Activated T-cell treated with anti-CD3 and anti-CD28 coated beads for 4 hours (primary cell): ENCODE measurements at regions not wholly inside any gene's neighbourhood (a gene's known extent, or its start where the extent isn't known, plus 50 kb on each side); places are given as distances from the start of the nearest gene placed in this dataset.

ENCODE experiments used
- DNase-seq: peaks from one replicate; pipeline ENCODE4 v3.0.0-alpha.2; 2020

GRCh38 chr4:128384091-128384520 is 96.5 kb upstream of the PGRMC2 start:
- no peak for DNase-seq

- no peak for DNase-seq
These were observed 94.3 kb upstream of the PGRMC2 start for GRCh38 chr4:128381748-128382559.

- no peak for DNase-seq
These were observed 92.7 kb upstream of the PGRMC2 start for GRCh38 chr4:128380306-128380705.

- DNase-seq: no peak
These were observed 92.2 kb upstream of the PGRMC2 start for GRCh38 chr4:128379860-128380259.

- no peak for DNase-seq
These were observed 91.1 kb upstream of the PGRMC2 start for GRCh38 chr4:128378668-128379067.

- no peak for DNase-seq
These were observed 89.3 kb upstream of the PGRMC2 start for GRCh38 chr4:128376958-128377357.

- no peak for DNase-seq
These were observed 88.7 kb upstream of the PGRMC2 start for GRCh38 chr4:128376303-128376702.

- no peak for DNase-seq
These were observed 86.0 kb upstream of the PGRMC2 start for GRCh38 chr4:128373628-128374027.

- no peak for DNase-seq
These were observed 84.3 kb upstream of the PGRMC2 start for GRCh38 chr4:128371876-128372275.

- no peak for DNase-seq
These were observed 83.6 kb upstream of the PGRMC2 start for GRCh38 chr4:128371001-128371777.

GRCh38 chr4:128366212-128366611 is 78.6 kb upstream of the PGRMC2 start:
- DNase-seq: no peak

GRCh38 chr4:128364565-128364964 is 77.0 kb upstream of the PGRMC2 start:
- no peak for DNase-seq

- no peak for DNase-seq
These were observed 76.4 kb upstream of the PGRMC2 start for GRCh38 chr4:128363966-128364365.

GRCh38 chr4:128362760-128363159 is 75.1 kb upstream of the PGRMC2 start:
- no peak for DNase-seq

- DNase-seq: no peak
These were observed 71.8 kb upstream of the PGRMC2 start for GRCh38 chr4:128359422-128359821.

- DNase-seq: no peak
These were observed 71.3 kb upstream of the PGRMC2 start for GRCh38 chr4:128358913-128359279.

- no peak for DNase-seq
These were observed 70.8 kb upstream of the PGRMC2 start for GRCh38 chr4:128358231-128358912.

- no peak for DNase-seq
These were observed 69.7 kb upstream of the PGRMC2 start for GRCh38 chr4:128357286-128357685.

- no peak for DNase-seq
These were observed 67.7 kb upstream of the PGRMC2 start for GRCh38 chr4:128355305-128355704.

GRCh38 chr4:128354205-128354821 is 66.7 kb upstream of the PGRMC2 start:
- DNase-seq: no peak

GRCh38 chr4:128353791-128354190 is 66.2 kb upstream of the PGRMC2 start:
- DNase-seq: no peak

GRCh38 chr4:128351502-128351901 is 63.9 kb upstream of the PGRMC2 start:
- no peak for DNase-seq

- no peak for DNase-seq
These were observed 62.9 kb upstream of the PGRMC2 start for GRCh38 chr4:128350449-128351045.
